ENCODE measurements at regions not wholly inside any gene's neighbourhood (a gene's known extent, or its start where the extent isn't known, plus 50 kb on each side); places are given as distances from the start of the nearest gene placed in this dataset.

- DNase-seq (ENCODE audit: low read depth, low spot score) = peak; percentile 29
Measured at GRCh38 chr3:132898141-132898540, 140.1 kb upstream of the TMEM108 start.

GRCh38 chr3:132892956-132893355, 145.2 kb upstream of the TMEM108 start:
- no peak for DNase-seq (ENCODE audit: low read depth, low spot score)

GRCh38 chr3:132881756-132882409, 156.3 kb upstream of the TMEM108 start:
- DNase-seq (ENCODE audit: low read depth, low spot score) = no peak

- DNase-seq (ENCODE audit: low read depth, low spot score) = no peak
Measured at GRCh38 chr3:132880986-132881385, 157.2 kb upstream of the TMEM108 start.

GRCh38 chr3:132879656-132880055, 157.4 kb upstream of the NPHP3 start:
- peak; percentile 5 for DNase-seq (ENCODE audit: low read depth, low spot score)

GRCh38 chr3:132874701-132875100, 152.5 kb upstream of the NPHP3 start:
- no peak for DNase-seq (ENCODE audit: low read depth, low spot score)

- peak; percentile 16 for DNase-seq (ENCODE audit: low read depth, low spot score)
Measured at GRCh38 chr3:132872711-132873110, 150.5 kb upstream of the NPHP3 start.

- DNase-seq (ENCODE audit: low read depth, low spot score) = peak; percentile 10
Measured at GRCh38 chr3:132871956-132872355, 149.7 kb upstream of the NPHP3 start.

- peak; percentile 52 for DNase-seq (ENCODE audit: low read depth, low spot score)
Measured at GRCh38 chr3:132870541-132870940, 148.3 kb upstream of the NPHP3 start.

GRCh38 chr3:132867956-132868355, 145.7 kb upstream of the NPHP3 start:
- DNase-seq (ENCODE audit: low read depth, low spot score) = peak; percentile 36

GRCh38 chr3:132867526-132867925, 145.3 kb upstream of the NPHP3 start:
- DNase-seq (ENCODE audit: low read depth, low spot score) = no peak

- DNase-seq (ENCODE audit: low read depth, low spot score) = no peak
Measured at GRCh38 chr3:132857317-132857716, 135.1 kb upstream of the NPHP3 start.

GRCh38 chr3:132854856-132855535, 132.8 kb upstream of the NPHP3 start:
- DNase-seq (ENCODE audit: low read depth, low spot score) = no peak

- DNase-seq (ENCODE audit: low read depth, low spot score) = no peak
Measured at GRCh38 chr3:132847849-132848625, 125.8 kb upstream of the NPHP3 start.

- DNase-seq (ENCODE audit: low read depth, low spot score) = peak; percentile 35
Measured at GRCh38 chr3:132843851-132844553, 121.8 kb upstream of the NPHP3 start.

- peak; percentile 20 for DNase-seq (ENCODE audit: low read depth, low spot score)
Measured at GRCh38 chr3:132843349-132843748, 121.1 kb upstream of the NPHP3 start.

- peak; percentile 6 for DNase-seq (ENCODE audit: low read depth, low spot score)
Measured at GRCh38 chr3:132841621-132842020, 119.4 kb upstream of the NPHP3 start.

- no peak for DNase-seq (ENCODE audit: low read depth, low spot score)
Measured at GRCh38 chr3:132840201-132840700, 118.0 kb upstream of the NPHP3 start.

GRCh38 chr3:132838477-132838876, 116.3 kb upstream of the NPHP3 start:
- no peak for DNase-seq (ENCODE audit: low read depth, low spot score)

- no peak for DNase-seq (ENCODE audit: low read depth, low spot score)
Measured at GRCh38 chr3:132837615-132838014, 115.4 kb upstream of the NPHP3 start.

- DNase-seq (ENCODE audit: low read depth, low spot score) = no peak
Measured at GRCh38 chr3:132834356-132834755, 112.1 kb upstream of the NPHP3 start.

GRCh38 chr3:132829101-132829500, 106.9 kb upstream of the NPHP3 start:
- DNase-seq (ENCODE audit: low read depth, low spot score) = no peak

All from astrocyte of the hippocampus (primary cell).